GM18517 (cell line): ENCODE measurements at regions not wholly inside any gene's neighbourhood (a gene's known extent, or its start where the extent isn't known, plus 50 kb on each side); places are given as distances from the start of the nearest gene placed in this dataset.

Experiments used
- ATAC-seq: cut with Tn5 transposase; IDR thresholded peaks from one replicate; pipeline ENCODE4 v1.9.1; 2021; ENCODE audit warnings: mild to moderate bottlenecking, moderate library complexity; ENCODE audit not compliant: unreplicated experiment

DNA sequence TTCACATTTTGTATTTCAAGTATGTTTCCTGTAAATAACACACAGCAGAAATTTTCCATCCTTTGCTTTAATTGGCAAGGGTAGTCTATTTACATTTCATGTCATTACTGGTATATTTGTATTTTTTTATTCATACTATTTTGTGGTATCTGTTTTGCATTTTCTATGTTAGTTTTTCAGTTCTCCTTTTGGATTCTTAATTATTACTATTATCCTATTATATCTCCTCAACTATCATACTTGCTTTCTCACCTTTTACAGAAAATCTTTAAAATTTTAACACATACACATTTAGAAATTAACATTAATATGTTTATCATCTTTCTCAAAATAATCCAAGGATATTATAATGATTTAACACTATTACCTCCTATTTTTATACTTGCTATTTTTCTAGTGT is 918.3 kb upstream of the MAP3K7 start:
- ATAC-seq: no peak

DNA sequence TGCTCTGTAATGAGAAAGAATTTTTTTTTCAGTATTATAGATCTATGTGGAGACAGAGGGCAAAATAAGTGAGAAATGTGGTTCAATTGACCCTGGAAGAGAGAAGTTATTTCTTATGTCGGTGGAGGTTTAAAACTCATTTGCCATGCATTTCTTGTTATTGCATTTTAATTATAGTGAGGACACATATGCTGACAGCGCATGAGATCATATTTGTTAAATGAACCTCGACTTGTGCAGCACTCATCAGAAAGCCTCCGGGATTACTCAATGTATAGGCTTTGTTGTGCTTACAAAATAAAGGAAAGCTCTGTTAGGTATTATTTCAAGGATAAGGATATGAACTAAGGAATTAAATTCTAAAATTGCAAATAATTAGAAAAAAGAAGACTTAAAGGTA is 915.1 kb upstream of the MAP3K7 start:
- ATAC-seq: no peak

DNA sequence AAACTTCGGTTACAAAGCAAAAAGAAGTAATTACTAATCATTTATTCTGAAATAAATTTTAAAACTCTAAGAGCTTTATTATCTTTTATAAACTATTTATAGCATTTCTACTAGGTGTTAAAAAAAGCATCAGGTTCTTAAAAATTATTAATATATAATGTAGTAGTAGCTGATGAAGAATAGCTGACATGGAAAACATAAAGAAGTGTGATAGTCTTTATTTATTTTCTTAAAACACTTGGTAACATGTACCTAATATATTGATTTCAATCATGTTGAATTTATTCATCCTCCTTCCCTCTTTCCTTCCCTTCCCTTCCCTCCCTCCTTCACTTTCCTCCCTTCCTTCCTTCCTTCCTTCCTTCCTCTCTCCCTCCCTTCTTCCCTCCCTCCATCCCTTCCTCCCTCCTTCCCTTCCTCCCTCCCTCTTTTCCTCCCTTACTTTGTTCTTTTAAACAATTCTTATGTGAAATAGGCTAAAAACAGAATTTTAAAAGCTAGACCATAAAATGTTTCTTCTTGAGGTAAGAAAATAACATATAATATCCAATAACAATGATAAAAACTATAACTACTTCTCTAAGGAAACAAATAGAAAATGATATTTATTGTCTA is 913.9 kb upstream of the MAP3K7 start:
- ATAC-seq: no peak

DNA sequence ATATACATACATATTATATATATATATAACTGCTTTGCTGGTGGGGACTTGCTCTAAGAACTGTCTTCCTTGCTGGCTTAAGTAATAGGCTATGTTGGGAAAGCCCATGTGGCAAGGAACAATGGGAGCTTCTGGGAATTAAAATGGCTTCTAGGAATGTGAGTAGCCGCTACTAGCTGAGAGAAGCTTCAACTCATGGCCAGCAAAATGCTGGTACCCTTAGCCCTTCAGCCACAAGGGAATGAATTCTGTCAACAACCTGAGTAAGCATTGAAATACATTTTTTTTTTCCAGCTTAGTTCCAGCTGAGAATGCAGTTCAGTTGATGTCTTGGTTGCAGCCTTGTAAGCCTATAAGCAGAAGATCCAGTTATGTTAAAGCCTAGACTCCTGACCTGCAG is 911.7 kb upstream of the MAP3K7 start:
- no peak for ATAC-seq

DNA sequence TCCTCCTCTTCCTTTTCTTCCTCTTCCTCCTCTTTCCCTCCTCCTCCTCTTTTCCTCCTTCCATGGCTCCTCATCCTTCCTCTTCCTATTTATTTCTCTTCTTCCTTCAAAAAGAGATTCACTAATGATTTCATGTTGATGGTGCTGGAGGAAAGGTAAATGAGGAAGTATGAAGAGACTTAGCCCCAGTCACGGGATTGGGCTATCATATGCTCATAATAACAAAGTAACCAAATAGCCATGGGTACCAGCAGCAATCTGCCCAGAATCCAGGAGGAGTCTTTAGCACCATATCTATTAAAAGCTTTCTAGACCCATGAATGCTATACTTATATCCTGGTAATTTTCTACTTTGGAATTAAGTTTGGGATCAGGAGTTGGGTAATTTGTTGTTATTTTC is 910.9 kb upstream of the MAP3K7 start:
- no peak for ATAC-seq

DNA sequence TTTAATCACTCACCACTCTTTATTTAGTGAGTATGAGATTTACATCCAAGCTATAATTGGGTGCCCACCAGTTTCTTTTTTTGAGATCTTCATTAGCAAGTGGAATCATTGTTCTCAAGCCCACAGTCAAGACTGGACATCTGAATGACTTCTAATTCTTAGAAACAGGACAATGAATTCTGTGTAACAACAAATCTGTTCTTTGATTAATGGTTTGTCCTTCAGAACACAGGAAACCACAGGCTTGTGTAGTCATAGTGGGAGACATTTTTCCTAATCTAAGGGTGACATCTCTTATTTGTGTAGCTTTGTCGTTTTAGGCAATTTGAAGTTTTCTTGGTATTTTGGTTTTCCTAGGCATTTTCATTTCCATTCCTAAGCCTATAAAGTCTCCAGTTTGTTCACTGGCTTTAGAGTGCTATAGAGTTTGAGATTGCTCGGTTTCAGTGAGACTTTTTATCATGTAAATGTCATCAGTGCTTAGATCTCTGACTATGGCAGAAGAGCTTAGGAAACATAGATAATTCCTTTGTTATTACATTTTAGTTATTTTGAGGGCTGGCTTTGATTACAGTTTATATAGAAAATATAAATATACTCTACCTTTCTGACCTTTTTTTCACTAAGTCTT is 903.9 kb upstream of the MAP3K7 start:
- no peak for ATAC-seq

DNA sequence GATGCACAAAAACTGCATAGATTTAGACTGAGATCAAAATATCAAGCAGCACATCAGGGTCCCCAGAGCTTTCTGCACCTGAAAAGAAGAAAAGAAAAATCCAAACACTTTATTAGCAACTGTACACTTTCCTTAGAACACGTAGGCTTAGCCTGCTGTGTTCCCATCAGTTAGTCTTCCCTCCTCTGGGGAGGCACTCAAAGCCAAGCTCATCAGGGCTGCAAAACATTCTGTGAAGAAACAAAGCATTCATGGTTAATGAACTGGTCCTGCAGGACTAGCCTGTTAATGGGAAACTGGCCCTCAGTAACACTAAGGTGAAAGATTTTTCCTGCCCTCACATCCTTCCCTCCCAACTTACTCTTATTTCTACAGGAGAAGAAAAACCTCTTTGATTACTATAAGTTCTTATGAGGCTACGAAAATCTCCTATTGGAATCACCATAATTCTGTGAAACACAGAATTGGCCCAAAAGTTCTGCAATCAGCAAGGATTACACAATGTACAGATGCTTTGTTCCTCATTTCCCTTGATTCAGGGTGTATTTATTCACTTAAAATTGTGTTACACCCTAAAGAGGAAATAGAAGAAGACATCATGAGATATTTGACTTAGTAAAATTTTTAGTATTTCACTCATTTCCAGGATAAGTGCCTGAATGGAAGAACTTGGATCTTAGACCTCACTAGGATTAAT is 901.0 kb upstream of the MAP3K7 start:
- ATAC-seq: no peak

DNA sequence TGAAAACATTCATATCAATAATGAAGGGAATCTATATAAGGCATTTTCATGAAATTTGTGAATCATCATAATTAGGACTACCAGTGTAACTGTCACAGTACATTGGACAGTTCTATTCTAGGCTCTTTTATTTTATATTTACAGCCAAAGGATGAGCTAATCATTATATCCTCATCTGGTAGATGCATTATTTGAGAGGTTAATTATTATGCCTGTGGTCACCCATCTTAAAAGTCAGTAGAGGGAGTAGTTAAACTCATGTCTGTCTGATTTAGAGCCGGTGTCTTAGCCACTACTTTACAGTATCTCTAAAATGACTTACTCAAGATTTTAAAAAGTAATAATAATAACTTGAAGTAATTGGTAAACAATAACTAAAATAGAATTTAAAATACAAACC is 899.3 kb upstream of the MAP3K7 start:
- no peak for ATAC-seq

DNA sequence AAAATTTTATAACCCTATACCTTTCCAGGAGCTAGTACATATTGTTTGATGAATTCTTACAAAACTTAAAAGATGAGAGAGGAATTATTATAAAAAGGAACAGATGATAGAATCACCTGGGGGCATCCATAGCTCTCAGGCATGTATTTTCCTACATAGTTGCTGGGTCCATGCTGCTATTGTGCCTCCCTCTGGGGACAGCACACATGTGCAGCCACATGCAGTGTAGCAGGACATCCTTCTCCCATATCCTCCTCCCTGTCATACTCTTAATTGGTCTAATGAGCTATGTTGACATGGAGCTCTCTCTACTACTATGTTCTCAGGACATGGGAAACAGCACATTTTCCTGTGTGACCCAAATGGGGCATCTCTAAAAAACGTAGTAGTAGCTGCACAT is 898.2 kb upstream of the MAP3K7 start:
- ATAC-seq: no peak

DNA sequence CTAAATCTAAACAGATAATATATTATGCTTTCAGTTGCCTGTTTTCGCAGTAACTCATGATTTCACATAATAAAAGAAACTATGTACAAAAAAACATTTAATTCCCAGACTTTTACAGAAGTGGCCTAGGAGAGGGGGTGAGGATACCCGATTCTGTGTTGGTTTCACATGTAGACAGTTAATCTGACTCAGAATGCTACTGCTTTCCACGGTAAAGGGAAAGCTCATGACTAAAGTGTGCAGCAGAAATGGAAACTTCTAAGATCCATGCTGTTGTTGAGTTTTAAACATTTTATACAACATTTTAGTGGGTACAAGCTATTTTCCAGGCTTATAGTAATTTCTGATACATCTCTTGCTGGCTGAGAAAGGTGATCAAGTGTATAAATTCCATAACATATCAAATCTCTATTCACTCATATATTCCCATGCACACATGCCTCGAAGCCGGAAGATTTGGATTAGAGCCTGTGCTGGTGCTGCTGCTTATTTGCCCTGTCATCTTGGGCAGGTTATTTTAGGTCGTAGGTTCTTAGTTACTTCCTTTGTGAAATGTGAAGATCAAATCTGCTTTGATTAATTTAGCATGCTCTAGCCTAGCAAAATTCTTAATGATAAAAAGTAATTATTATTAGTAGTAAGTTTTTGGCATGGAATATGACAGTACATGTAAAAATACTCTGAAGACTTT is 896.7 kb upstream of the MAP3K7 start:
- peak; percentile 45 for ATAC-seq

DNA sequence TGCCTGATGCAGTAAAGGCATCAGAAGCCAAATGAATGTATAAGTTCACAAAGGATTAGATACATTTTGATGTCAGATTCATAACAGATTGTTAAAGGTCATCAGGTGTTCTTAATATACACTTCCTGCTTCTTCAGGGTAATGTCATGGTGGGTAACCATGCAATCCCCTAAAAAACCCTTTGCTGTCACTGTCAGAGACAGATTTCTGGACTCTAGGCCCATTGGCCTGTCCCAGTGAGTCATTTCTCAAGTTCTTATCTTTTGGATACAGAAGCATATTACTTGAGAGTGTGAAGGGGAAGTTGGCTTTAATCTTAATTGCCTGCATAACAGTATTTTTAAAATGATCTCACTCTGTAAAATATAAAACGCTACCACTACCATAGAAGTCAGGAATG is 895.6 kb upstream of the MAP3K7 start:
- peak; percentile 68 for ATAC-seq

DNA sequence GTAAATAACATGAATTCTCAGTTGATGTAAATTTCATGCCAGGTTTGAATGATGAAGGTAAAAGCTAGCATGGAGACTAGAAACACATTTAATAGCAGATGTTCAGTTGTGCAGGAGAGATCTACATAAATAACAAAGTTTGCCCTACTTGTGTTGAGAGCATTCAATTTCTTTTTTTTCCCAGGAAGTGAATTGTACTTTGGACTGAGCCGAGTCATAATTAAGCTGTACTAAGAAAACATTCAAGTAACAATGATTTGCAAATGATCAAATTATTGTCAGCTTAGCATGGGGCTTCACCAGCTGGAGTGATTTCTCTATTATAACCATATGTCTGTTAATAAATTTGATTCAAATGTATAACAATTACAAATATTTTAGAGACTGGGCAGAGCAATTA is 893.5 kb upstream of the MAP3K7 start:
- no peak for ATAC-seq

DNA sequence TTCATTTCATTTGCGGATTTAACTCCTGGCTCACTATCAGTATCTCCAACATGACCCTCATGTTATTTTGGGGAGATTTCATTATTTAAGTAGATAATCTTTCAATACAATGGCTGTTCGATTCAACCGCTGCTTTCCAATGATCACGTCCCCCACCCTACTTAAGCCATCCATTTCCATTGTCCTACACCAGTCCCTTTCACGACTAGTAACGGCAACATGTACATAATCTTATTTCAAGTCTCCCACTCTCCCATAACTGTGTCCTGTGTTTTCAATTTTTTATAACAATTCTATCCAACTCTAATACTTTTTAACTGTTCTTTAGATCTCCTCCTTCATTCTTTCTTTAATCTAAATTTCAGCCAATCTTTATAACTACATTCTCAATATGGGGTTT is 890.8 kb upstream of the MAP3K7 start:
- no peak for ATAC-seq

DNA sequence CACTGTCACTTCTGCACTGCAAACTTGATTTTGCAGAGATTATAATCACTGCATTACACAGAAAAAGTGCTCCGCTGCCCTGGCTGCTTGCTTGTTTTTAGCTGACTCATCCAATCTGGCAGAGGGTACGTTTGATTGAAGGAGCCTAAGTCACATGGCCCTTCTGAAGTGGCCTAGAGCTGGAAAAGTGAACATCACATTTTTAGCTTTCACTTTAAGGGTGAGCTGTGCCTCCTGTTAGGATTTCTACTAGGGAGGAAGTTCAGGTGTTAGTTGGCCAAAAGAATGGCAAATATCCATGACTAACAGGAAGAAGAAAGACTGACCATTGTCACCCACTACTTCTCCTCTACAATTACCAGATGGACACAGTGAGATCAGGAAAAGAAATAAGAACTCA is 889.1 kb upstream of the MAP3K7 start:
- ATAC-seq: peak; percentile 63

DNA sequence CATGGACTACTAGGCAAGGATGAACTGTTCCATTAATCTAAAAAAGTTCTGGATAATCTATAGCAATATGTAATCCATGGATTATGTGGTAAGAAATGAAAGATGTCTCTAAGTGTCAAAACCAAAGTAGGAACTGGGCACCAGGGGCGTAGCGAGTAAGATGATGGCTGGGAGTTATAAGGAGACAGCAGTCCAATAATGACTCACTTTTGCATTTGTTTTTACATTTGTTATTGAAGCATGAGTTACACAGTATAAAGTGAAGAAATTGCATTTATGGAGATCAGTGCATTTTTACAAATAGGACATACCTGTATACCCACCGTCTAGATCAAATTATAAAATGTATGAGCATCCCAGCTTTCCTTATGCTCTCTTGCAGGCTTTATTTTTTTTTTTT is 878.5 kb upstream of the MAP3K7 start:
- no peak for ATAC-seq

DNA sequence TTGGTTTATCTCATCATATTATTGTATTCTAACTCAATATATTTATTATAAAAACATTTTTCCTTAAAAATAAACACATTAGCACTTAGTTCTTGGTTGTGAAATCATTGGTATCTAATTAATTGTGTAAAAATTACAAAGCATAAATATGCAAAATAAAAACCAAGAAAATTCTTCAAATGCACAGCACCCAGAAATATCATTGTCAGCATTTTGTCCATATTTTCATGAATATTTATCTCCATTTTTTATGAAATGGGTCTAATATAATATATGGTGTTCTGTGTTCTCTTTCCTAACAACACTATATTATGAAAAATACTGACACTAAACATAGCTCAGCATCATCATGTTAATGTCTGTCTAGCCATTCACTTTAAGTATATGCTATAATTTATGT is 877.8 kb upstream of the MAP3K7 start:
- no peak for ATAC-seq

DNA sequence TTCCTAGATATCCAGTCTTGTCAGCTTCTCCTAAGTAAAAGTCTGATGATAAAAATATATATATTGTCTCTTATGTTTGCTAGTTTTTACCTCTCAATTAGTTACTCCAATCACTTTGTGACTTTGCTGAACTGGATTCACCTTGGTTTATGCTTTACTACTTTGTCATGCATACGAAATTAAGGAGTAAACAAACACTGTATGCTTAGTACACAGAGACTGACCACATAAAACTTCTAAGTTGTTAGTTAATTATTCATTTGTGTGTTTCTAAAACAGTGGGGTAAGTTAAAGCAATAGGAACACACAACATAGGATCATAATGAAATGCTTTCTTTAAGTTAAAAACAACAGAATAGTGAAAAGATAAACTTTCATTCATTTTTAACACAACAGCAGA is 877.3 kb upstream of the MAP3K7 start:
- ATAC-seq: no peak

DNA sequence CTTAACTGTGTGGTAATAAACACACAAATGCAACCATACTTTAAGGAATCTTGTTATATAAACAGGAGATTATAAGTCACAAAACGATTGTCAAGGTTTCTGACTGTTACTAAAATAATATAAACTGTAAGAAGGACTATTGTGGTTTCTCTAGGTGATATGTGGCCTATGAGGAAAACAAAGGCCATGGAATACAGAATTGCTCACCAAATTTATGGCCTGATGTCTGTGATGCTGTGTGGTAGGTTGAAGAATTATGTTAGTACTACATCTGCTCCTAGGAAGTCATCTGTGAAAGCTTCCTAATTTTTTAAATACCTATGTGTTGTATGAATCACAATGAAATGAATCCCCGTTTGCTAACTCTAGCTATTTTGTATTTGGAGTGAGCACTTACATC is 875.4 kb upstream of the MAP3K7 start:
- ATAC-seq: no peak

DNA sequence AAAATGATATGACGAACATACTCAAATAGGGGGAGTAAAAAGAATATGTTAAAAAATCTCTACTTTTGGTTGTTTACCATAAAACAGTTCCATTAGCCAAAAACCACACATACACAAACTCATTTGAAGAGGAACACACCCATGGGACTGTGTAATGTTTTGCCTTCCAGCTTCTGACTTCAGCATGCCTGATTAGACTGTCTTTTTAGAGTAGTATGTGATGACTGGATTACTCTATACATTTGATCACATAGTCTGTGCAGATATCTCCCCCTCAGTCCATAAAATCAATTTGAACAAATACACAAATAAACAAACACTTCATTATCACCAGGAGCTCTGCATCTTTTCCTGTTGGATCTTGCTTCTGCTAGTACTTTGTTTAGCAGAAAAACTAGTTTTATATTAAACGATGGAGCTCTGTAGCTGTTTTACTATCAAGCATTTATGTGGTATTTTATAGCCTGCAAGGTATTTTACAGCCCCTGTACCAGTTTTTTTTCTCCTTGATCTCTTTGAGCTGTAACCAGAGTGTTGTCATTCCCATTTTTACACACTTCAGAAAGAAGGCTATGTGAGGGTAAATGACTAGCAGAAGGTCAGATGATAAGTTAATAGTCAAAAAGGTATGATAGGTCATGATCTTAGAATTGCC is 866.5 kb upstream of the MAP3K7 start:
- no peak for ATAC-seq

DNA sequence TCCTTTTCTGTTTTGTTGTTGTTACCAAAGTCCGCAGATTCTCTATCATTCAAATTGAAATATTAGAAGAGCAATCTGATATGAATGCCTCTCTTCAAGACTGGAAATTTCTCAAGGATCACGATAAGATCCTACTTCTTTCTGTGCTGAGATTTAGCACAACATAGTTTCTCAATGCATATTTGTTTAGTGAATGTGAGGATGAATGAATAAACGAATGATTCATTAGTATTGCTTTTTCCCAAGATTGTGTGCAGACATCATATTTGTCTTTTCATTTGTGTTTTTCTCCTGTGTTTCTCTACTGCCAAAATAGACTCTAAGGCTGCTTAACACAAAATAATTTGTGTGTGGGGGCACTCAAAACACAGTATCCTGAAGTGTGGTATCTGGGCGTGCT is 862.7 kb upstream of the MAP3K7 start:
- no peak for ATAC-seq

DNA sequence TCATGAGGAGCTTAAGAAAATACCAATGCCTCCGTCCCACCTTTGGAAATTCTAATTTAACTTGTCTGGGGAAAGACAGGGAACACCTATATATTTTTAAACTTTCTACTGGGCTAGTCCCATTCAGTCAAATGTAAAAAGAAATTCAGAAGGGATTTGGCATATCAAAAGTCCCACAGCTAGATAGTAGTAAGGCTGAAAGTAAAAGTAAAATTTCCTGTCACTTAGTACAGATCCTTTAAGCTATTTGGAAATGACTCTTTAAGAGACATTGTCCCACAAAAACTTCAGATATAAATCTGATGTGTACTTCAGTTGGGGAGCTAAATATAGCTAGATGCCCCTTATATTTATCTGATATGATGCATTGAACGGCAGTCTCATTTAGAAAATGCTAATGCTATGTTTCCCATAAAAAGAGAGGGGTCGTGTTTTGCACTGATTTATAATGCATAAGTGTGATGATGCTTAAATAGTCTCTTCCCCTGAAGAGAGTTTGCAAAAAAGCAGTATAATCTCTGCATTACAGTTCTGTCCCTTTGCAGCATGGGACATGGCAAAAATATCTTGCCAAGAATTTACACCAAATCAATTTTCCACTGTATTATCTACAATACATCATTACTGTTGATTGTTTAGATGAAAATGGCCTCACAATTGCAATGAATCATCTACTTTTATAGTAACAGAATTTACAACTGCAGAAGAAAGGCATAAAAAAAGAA is 860.8 kb upstream of the MAP3K7 start:
- ATAC-seq: no peak
